Neural crest cell (in vitro differentiated cells): ENCODE measurements at regions not wholly inside any gene's neighbourhood (a gene's known extent, or its start where the extent isn't known, plus 50 kb on each side); places are given as distances from the start of the nearest gene placed in this dataset.

Experiments used
- DNase-seq: peaks from one replicate; pipeline ENCODE4 v3.0.0; 2021; ENCODE audit warnings: low read depth, mixed read lengths, low spot score
- H3K27ac Mint-ChIP-seq: one replicate; pipeline ENCODE4 v1.8.0; 2021; ENCODE audit warnings: mild to moderate bottlenecking, mixed read lengths; ENCODE audit not compliant: unreplicated experiment
- H3K27me3 Mint-ChIP-seq: 2 replicates; pipeline ENCODE4 v1.8.0; 2021; ENCODE audit warnings: low read depth, mild to moderate bottlenecking, mixed read lengths
- H3K36me3 Mint-ChIP-seq: 2 replicates; pipeline ENCODE4 v1.8.0; 2021; ENCODE audit warnings: low read depth, mild to moderate bottlenecking, mixed read lengths
- H3K4me1 Mint-ChIP-seq: 2 replicates; pipeline ENCODE4 v1.8.0; 2021; ENCODE audit warnings: mixed read lengths
- H3K4me3 Mint-ChIP-seq: one replicate; pipeline ENCODE4 v1.8.0; 2021; ENCODE audit warnings: mild to moderate bottlenecking, mixed read lengths
- H3K9me3 Mint-ChIP-seq: 2 replicates; pipeline ENCODE4 v1.8.0; 2021; ENCODE audit warnings: mixed read lengths
- CTCF ChIP-seq: fragments of 200-600 bp; sonication (generic); conservative IDR thresholded peaks from 2 replicates; pipeline ENCODE4 v1.5.0; 2021; ENCODE audit warnings: antibody characterized with exemption, mild to moderate bottlenecking

- Mint-ChIP-seq H3K36me3 (no peaks in the 10 kb centered on the region), H3K27me3 (no peaks in the 10 kb centered on the region), H3K9me3 (no peaks in the 10 kb centered on the region), H3K27ac (no peak overlapping the region), H3K4me1 (no peaks in the 10 kb centered on the region), H3K4me3 (no peak overlapping the region)
- no peak for TF ChIP-seq CTCF
- DNase-seq, result no peak
Measured at GRCh38 chr3:189570916-189571315, 60.3 kb upstream of the TP63 start.

DNA sequence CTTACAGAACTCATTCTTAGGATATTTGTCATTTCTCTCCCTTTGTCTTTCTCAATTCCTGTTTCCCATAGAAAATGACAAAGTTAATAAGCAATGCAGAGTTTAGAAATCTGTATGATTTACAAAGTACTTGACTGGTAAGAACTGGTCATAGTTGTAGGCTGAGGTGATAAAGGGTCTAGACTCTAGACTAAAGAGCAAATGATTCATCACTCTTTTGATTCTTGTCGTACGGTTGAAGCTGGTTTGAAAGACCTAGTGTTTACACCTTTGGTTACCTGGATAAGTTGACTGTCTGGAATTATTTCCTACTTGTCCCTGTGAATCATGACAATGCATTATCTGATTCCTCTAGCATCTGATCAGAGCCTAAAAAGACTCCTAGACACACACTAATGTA is 58.9 kb upstream of the TP63 start:
- Mint-ChIP-seq H3K9me3 (no peaks in the 10 kb centered on the region), H3K4me3 (no peak overlapping the region), H3K4me1 (no peaks in the 10 kb centered on the region), H3K36me3 (no peaks in the 10 kb centered on the region), H3K27ac (no peak overlapping the region), H3K27me3 (no peaks in the 10 kb centered on the region)
- DNase-seq, result no peak
- no peak for TF ChIP-seq CTCF

- TF ChIP-seq CTCF, result no peak
- DNase-seq, result no peak
- H3K4me1 Mint-ChIP-seq, result no peaks in the 10 kb centered on the region
- H3K36me3 Mint-ChIP-seq, result no peaks in the 10 kb centered on the region
- H3K27ac Mint-ChIP-seq, result peak overlapping the region; percentile 89
- H3K4me3 Mint-ChIP-seq, result no peak overlapping the region
- no peaks in the 10 kb centered on the region for H3K27me3 Mint-ChIP-seq
- no peaks in the 10 kb centered on the region for H3K9me3 Mint-ChIP-seq
Measured at GRCh38 chr3:189573004-189573403, 58.2 kb upstream of the TP63 start.

DNA sequence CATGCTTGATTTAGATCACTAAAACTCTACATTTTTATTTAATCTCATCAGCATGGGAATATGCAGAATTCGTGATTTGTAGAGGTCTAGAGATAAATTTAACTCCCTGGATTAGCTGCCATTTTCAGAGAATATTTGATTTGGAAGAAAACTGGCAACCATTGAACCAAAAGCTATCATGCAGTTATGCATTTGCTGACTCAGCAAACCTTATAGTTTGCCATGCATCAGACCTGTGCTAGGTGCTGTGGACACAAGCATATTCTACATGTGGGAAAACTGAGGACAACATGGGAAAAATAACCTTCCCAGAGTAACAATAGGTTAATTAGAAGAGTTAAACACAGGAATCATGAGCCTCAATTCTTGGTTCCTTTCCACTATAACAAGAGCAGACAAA is 54.7 kb upstream of the TP63 start:
- H3K27ac Mint-ChIP-seq, result no peak overlapping the region

GRCh38 chr3:189577050-189577951 is 53.9 kb upstream of the TP63 start:
- no peaks in the 10 kb centered on the region for H3K9me3 Mint-ChIP-seq
- no peaks in the 10 kb centered on the region for H3K36me3 Mint-ChIP-seq
- no peak overlapping the region for H3K27ac Mint-ChIP-seq

More for the DNA sequence above, 54.7 kb upstream of the TP63 start:
- Mint-ChIP-seq H3K36me3 (no peaks in the 10 kb centered on the region), H3K4me1 (no peaks in the 10 kb centered on the region), H3K9me3 (no peaks in the 10 kb centered on the region), H3K4me3 (no peak overlapping the region), H3K27me3 (no peaks in the 10 kb centered on the region)
- TF ChIP-seq CTCF, result no peak
- no peak for DNase-seq

More at GRCh38 chr3:189577050-189577951, 53.9 kb upstream of the TP63 start:
- no peaks in the 10 kb centered on the region for H3K27me3 Mint-ChIP-seq
- H3K4me3 Mint-ChIP-seq, result no peak overlapping the region
- H3K4me1 Mint-ChIP-seq, result no peaks in the 10 kb centered on the region
- TF ChIP-seq CTCF, result no peak
- no peak for DNase-seq
